Heart left ventricle (tissue), 16 donors: ENCODE measurements at regions not wholly inside any gene's neighbourhood (a gene's known extent, or its start where the extent isn't known, plus 50 kb on each side); places are given as distances from the start of the nearest gene placed in this dataset.

Experiments
- ATAC-seq, 4 donors: fragments of 200-7000 bp; cut with Tn5 transposase; one replicate each; pipeline ENCODE4 v1.9.1; 2020 to 2022; ENCODE audit warnings: moderate library complexity in 4 of 4, mild to moderate bottlenecking in 3 of 4, moderate number of reproducible peaks in 1 of 4
- DNase-seq, 5 donors: peaks; one replicate each; pipeline ENCODE4 v3.0.0-alpha.2; 2020
- H3K27ac ChIP-seq, 12 donors: fragments of 200-600 bp; sonication (generic) in 4 of 12; one replicate each; pipeline versions ENCODE4 v1.5.0 to v1.8.0; 2016 to 2022; ENCODE audit warnings: mild to moderate bottlenecking in 2 of 12
- H3K27me3 ChIP-seq, 9 donors: fragments of 200-600 bp; sonication (generic) in 2 of 9; one replicate each; pipeline versions ENCODE4 v1.5.1 to v1.8.0; 2016 to 2022; ENCODE audit warnings: mild to moderate bottlenecking in 3 of 9
- H3K36me3 ChIP-seq, 9 donors: fragments of 200-600 bp; sonication (generic) in 2 of 9; one replicate each; pipeline versions ENCODE4 v1.5.0 to v1.8.0; 2018 to 2022; ENCODE audit warnings: mild to moderate bottlenecking in 2 of 9
- H3K4me1 ChIP-seq, 12 donors: fragments of 200-600 bp; sonication (generic) in 4 of 12; one replicate each; pipeline versions ENCODE4 v1.5.0 to v1.8.0; 2016 to 2022; ENCODE audit warnings: mild to moderate bottlenecking in 3 of 12
- H3K4me3 ChIP-seq, 12 donors: fragments of 200-600 bp; sonication (generic) in 4 of 12; one replicate each; pipeline versions ENCODE4 v1.5.0 to v1.8.0; 2017 to 2022; ENCODE audit warnings: mild to moderate bottlenecking in 9 of 12, moderate library complexity in 4 of 12
- H3K9me3 ChIP-seq, 12 donors: fragments of 200-600 bp; sonication (generic) in 4 of 12; one replicate each; pipeline versions ENCODE4 v1.5.0 to v1.8.0; 2016 to 2022; ENCODE audit warnings: mild to moderate bottlenecking in 1 of 12
- CTCF ChIP-seq, 12 donors: fragments of 200-600 bp; sonication (generic) in 4 of 12; IDR thresholded peaks; one replicate each; pipeline versions ENCODE4 v1.5.0 to v1.8.0; 2018 to 2022; ENCODE audit warnings: antibody characterized with exemption in 12 of 12, mild to moderate bottlenecking in 5 of 12
- POLR2A ChIP-seq, 2 donors: fragments of 450-650 bp; IDR thresholded peaks; one replicate each; pipeline ENCODE4 v1.6.1; 2017; ENCODE audit warnings: antibody characterized with exemption in 2 of 2, mild to moderate bottlenecking in 2 of 2, moderate library complexity in 2 of 2
- WGBS, 4 donors: extraction: QIAGEN DNeasy Blood & Tissue Kit in 2 of 4; methylation state at CpG; one replicate each; pipeline versions ENCODE4 v1.1.5 to v1.1.7; 2013 to 2018; 5-methylcytosine and 5-hydroxymethylcytosine counted together
- intact Hi-C, 10 donors: fragments of 100-400 bp; cut with DNase I; formaldehyde crosslinking; loops; one replicate each; pipeline versions ENCODE4 v1.11.1 to v1.14.2; 2022
- donor health status: ischemic (EF 13 %, LVEDD 7.1; RV severe dilation, severe dysfunction).
- donor health status: healthy with polysubstance abuse.
- donor health status: DM: no; HTN: yes; CAD: no.
- donor health status: DM: no; HTN: no; CAD: no.
- donor health status: ischemic (EF 25% LVEDD 6.9; RV normal size, moderate dysfunction).
- donor health status: ischemic (EF 25% LVEDD 5.7; RV mildly dilated, moderate dysfunction).
- donor health status: healthy.
- donor health status: DM: yes; HTN: yes; CAD: no.
- donor health status: ischemic (EF 35%, LVEDD 5.7; RV mildly dilated, moderate dysfunction).
- donor health status: nonischemic (EF 11% LVEDD 7.7; RV severe dilation, severe dysfunction).
- donor health status: DM: yes; HTN: yes; CAD: no.
- donor health status: PGD.
- donor health status: ischemic (EF 29% LVEDD 5.4; RV normal size, mild dysfunction).
- donor health status: nonischemic (EF 23%, LVEDD 6.1; RV moderate dilation, normal function).

- Histone ChIP-seq H3K27me3 (peaks cover 0 to 7% (median 0%) of the 10 kb centered on the region in 9 donors), H3K27ac (no peak overlapping the region), H3K4me3 (no peak overlapping the region), H3K36me3 (no peaks in the 10 kb centered on the region), H3K9me3 (no peaks in the 10 kb centered on the region), H3K4me1 (no peaks in the 10 kb centered on the region)
- intact Hi-C loops, result no loop called here
- WGBS, 4 donors, result 71 to 97% (median 92%) methylated on average over 2 of the region's 2 CpGs
- ATAC-seq (no peak), DNase-seq (no peak)
- no peak for TF ChIP-seq POLR2A (IDR thresholded peaks at IDR 0.05)
- TF ChIP-seq CTCF (IDR thresholded peaks at IDR 0.05), result no peak
Observed at GRCh38 chr12:107271523-107271922, 178.2 kb upstream of the CRY1 start.

GRCh38 chr12:107275530-107275929 lies 182.2 kb upstream of the CRY1 start:
- TF ChIP-seq POLR2A (IDR thresholded peaks at IDR 0.05) (no peak), CTCF (IDR thresholded peaks at IDR 0.05) (no peak)
- ATAC-seq, result no peak
- Histone ChIP-seq H3K27ac (no peak overlapping the region), H3K4me3 (no peak overlapping the region), H3K36me3 (no peaks in the 10 kb centered on the region), H3K4me1 (no peaks in the 10 kb centered on the region), H3K27me3 (peaks cover 0 to 7% (median 0%) of the 10 kb centered on the region in 9 donors), H3K9me3 (peaks cover 0 to 13% (median 3%) of the 10 kb centered on the region in 12 donors)
- 37 to 64% (median 48%) methylated on average over 1 of the region's 1 CpG for WGBS, 4 donors
- intact Hi-C loops, result no loop called here
- DNase-seq, result no peak

GRCh38 chr12:107277855-107278254 lies 184.5 kb upstream of the CRY1 start:
- Histone ChIP-seq H3K27ac (no peak overlapping the region), H3K27me3 (peaks cover 0 to 7% (median 0%) of the 10 kb centered on the region in 9 donors), H3K36me3 (no peaks in the 10 kb centered on the region), H3K4me1 (no peaks in the 10 kb centered on the region), H3K4me3 (no peak overlapping the region), H3K9me3 (peaks cover 0 to 13% (median 3%) of the 10 kb centered on the region in 12 donors)
- intact Hi-C loops, result no loop called here
- WGBS, 4 donors, result 48 to 63% (median 56%) methylated on average over 1 of the region's 1 CpG
- DNase-seq (no peak), ATAC-seq (no peak)
- no peak for TF ChIP-seq CTCF (IDR thresholded peaks at IDR 0.05)
- TF ChIP-seq POLR2A (IDR thresholded peaks at IDR 0.05), result no peak

- Histone ChIP-seq H3K36me3 (no peaks in the 10 kb centered on the region), H3K27ac (no peak overlapping the region), H3K27me3 (peaks cover 0 to 3% (median 0%) of the 10 kb centered on the region in 9 donors), H3K9me3 (peaks cover 0 to 17% (median 3%) of the 10 kb centered on the region in 12 donors), H3K4me3 (no peak overlapping the region), H3K4me1 (no peaks in the 10 kb centered on the region)
- TF ChIP-seq POLR2A (IDR thresholded peaks at IDR 0.05) (no peak), CTCF (IDR thresholded peaks at IDR 0.05) (no peak)
- no peak for ATAC-seq
- WGBS, 4 donors, result 84 to 98% (median 93%) methylated on average over 1 of the region's 1 CpG
- intact Hi-C loops, result no loop called here
- DNase-seq, result no peak
Observed at GRCh38 chr12:107282628-107283027, 189.3 kb upstream of the CRY1 start.
